Stimulated activated naive CD4-positive, alpha-beta T cell treated with Interleukin-2 at 50 U/mL for 16 hours (primary cell): ENCODE measurements at regions not wholly inside any gene's neighbourhood (a gene's known extent, or its start where the extent isn't known, plus 50 kb on each side); places are given as distances from the start of the nearest gene placed in this dataset.
A peak's percentile ranks its signal among the peaks of the same experiment; 100 is the strongest.
"Not testable (repeated sequence)": the region's sequence is repeated elsewhere in the genome, so short reads cannot be mapped to it uniquely, and the experiment has no call there.

ENCODE experiments used
- DNase-seq: peaks from one replicate; lab custom pipeline; 2025; lab: John Stamatoyannopoulos, UW

GRCh38 chr20:17836303-17836861, 132.2 kb downstream of the SNX5 start:
- DNase-seq, result no peak

- no peak for DNase-seq
Observed at GRCh38 chr20:17835934-17836300, 132.7 kb downstream of the SNX5 start.

GRCh38 chr20:17835240-17835933, 133.2 kb downstream of the SNX5 start:
- DNase-seq, result no peak

- no peak for DNase-seq
Observed at GRCh38 chr20:17834804-17835203, 133.8 kb downstream of the SNX5 start.

GRCh38 chr20:17833036-17833674, 133.4 kb downstream of the BANF2 start:
- DNase-seq, result no peak

- no peak for DNase-seq
Observed at GRCh38 chr20:17832236-17832915, 132.6 kb downstream of the BANF2 start.

GRCh38 chr20:17828598-17829144, 128.9 kb downstream of the BANF2 start:
- DNase-seq, result no peak

- DNase-seq, result no peak
Observed at GRCh38 chr20:17827759-17828559, 128.2 kb downstream of the BANF2 start.

- DNase-seq, result no peak
Observed at GRCh38 chr20:17827079-17827478, 127.3 kb downstream of the BANF2 start.

GRCh38 chr20:17825960-17826843, 126.4 kb downstream of the BANF2 start:
- DNase-seq, result peak; percentile 7

- no peak for DNase-seq
Observed at GRCh38 chr20:17825252-17825959, 125.6 kb downstream of the BANF2 start.

- no peak for DNase-seq
Observed at GRCh38 chr20:17824676-17825251, 125.0 kb downstream of the BANF2 start.

- DNase-seq, result no peak
Observed at GRCh38 chr20:17823409-17824144, 123.8 kb downstream of the BANF2 start.

GRCh38 chr20:17822540-17823408, 123.0 kb downstream of the BANF2 start:
- DNase-seq, result no peak

GRCh38 chr20:17822039-17822438, 122.3 kb downstream of the BANF2 start:
- DNase-seq, result no peak

- not testable (repeated sequence) for DNase-seq
Observed at GRCh38 chr20:17821606-17822005, 121.8 kb downstream of the BANF2 start.

- no peak for DNase-seq
Observed at GRCh38 chr20:17819395-17820093, 119.8 kb downstream of the BANF2 start.
